Thymus (tissue), 11 donors: ENCODE measurements at regions not wholly inside any gene's neighbourhood (a gene's known extent, or its start where the extent isn't known, plus 50 kb on each side); places are given as distances from the start of the nearest gene placed in this dataset.

ENCODE experiments used
- DNase-seq, 9 donors: peaks; one replicate each; pipeline ENCODE4 v3.0.0-alpha.2; 2013; ENCODE audit warnings: low spot score in 9 of 9, low read depth in 6 of 9, missing footprints in 1 of 9
- H3K27ac ChIP-seq, 2 donors: one replicate each; pipeline ENCODE4 v1.5.1; 2013; ENCODE audit warnings: control low read depth in 1 of 2, low read depth in 1 of 2, low read length in 1 of 2, mild to moderate bottlenecking in 1 of 2, moderate library complexity in 1 of 2
- H3K27me3 ChIP-seq, 2 donors: one replicate each; pipeline ENCODE4 v1.5.1; 2013; ENCODE audit warnings: low read length in 1 of 2; ENCODE audit not compliant: control insufficient read depth in 2 of 2, insufficient read depth in 1 of 2
- H3K36me3 ChIP-seq, 2 donors: one replicate each; pipeline ENCODE4 v1.5.1; 2013; ENCODE audit warnings: low read length in 1 of 2, mild to moderate bottlenecking in 1 of 2, moderate library complexity in 1 of 2; ENCODE audit not compliant: control insufficient read depth in 2 of 2, insufficient read depth in 2 of 2
- H3K4me1 ChIP-seq, 2 donors: one replicate each; pipeline ENCODE4 v1.5.1; 2013; ENCODE audit warnings: low read length in 2 of 2; ENCODE audit not compliant: control insufficient read depth in 2 of 2, insufficient read depth in 2 of 2
- H3K4me3 ChIP-seq, 2 donors: one replicate each; pipeline ENCODE4 v1.5.1; 2013; ENCODE audit warnings: low read length in 2 of 2, control low read depth in 1 of 2, mild to moderate bottlenecking in 1 of 2
- H3K9me3 ChIP-seq, 2 donors: one replicate each; pipeline ENCODE4 v1.5.1; 2013; ENCODE audit warnings: low read length in 1 of 2, mild to moderate bottlenecking in 1 of 2; ENCODE audit not compliant: control insufficient read depth in 2 of 2, insufficient read depth in 1 of 2
- WGBS: extraction: QIAGEN DNeasy Blood & Tissue Kit; methylation state at CpG from one replicate; pipeline ENCODE4 v1.1.7; 2013; 5-methylcytosine and 5-hydroxymethylcytosine counted together
- donor health status: healthy.

GRCh38 chr9:86773422-86773945 lies 173.8 kb downstream of the GAS1 start:
- no peaks in the 10 kb centered on the region for H3K9me3 ChIP-seq
- H3K27ac ChIP-seq: no peak overlapping the region
- no peak for DNase-seq
- no peaks in the 10 kb centered on the region for H3K4me1 ChIP-seq
- 87% methylated on average over 6 of the region's 6 CpGs for WGBS
- H3K27me3 ChIP-seq: no peaks in the 10 kb centered on the region
- H3K4me3 ChIP-seq: no peak overlapping the region
- H3K36me3 ChIP-seq: no peaks in the 10 kb centered on the region

DNA sequence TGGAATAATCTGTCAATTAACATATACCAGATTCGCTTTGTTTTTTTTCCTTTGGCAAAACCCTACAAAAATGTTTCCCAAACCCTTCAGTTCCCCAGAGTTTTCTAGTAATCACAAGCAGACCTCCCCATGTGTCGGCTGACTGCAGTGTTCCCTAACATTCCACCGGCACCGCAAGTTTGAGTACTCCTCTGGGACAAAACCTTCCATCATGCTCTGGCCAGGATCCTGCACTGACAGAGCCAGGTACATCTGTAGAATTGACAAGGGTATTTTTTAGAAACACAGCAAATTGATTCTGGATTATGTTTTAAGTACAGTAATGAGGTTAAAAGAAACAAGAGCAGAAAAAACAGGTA lies 174.7 kb downstream of the GAS1 start:
- WGBS: 88% methylated on average over 4 of the region's 4 CpGs
- Histone ChIP-seq H3K9me3 (no peaks in the 10 kb centered on the region), H3K36me3 (no peaks in the 10 kb centered on the region), H3K27me3 (no peaks in the 10 kb centered on the region), H3K4me1 (no peaks in the 10 kb centered on the region), H3K27ac (no peak overlapping the region), H3K4me3 (no peak overlapping the region)
- no peak for DNase-seq

DNA sequence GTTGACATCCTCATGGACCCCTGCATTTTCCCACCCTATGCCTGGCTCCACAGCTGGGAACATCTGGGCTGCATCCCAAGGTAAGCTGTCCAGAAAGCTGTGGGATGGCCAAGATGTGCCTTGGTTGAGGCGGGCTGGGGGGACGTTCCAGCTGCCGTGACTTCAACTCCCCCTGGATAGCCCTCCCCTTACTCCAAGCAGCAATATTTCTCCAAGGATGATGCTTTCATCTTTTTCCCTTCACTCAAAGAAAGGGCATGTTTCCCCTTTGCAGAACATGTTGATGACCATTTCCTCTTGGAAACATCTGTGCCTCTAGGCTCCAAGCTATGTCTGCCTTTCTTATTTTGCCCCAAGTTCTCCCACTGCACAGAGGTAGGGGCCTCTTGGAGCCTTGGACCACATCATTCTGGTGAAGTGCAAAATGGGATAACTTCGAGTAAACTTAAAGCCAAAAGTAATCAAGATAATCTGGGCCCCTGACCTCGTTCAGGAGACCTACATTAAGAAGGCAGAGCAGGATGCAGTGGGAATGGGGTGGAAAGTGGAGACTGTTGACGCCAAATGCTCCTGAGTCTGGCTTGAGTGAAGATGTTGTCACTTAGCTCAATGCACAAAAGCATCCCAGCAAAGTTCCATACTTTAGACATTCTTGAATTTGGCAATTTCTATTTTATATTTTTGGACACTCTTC lies 175.2 kb downstream of the GAS1 start:
- no peaks in the 10 kb centered on the region for H3K4me1 ChIP-seq
- no peak overlapping the region for H3K4me3 ChIP-seq
- H3K9me3 ChIP-seq: no peaks in the 10 kb centered on the region
- DNase-seq: no peak
- H3K27ac ChIP-seq: no peak overlapping the region
- 84% methylated on average over 6 of the region's 6 CpGs for WGBS
- H3K36me3 ChIP-seq: no peaks in the 10 kb centered on the region
- H3K27me3 ChIP-seq: no peaks in the 10 kb centered on the region

DNA sequence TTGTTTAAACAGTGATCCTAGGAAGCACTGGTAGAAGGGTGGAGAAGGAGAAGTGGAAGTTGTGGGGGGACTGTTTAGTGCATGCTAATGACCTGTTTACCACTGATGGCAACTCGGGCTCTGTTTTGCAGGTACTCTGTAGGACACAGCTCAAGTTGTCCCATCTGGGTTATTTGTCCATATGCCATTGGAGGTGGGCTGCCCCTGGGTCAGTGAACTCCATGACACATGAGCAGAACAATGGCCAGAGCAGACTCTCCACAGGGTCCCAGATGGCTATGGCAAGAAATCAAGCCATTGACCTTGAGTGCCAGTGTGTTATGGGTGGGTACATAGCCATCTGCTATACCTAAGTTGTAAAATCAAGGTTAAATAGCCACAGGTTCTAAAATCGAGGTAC lies 175.9 kb downstream of the GAS1 start:
- Histone ChIP-seq H3K4me1 (no peaks in the 10 kb centered on the region), H3K27ac (no peak overlapping the region), H3K9me3 (no peaks in the 10 kb centered on the region), H3K36me3 (no peaks in the 10 kb centered on the region), H3K4me3 (no peak overlapping the region), H3K27me3 (no peaks in the 10 kb centered on the region)
- WGBS: 82% methylated on average over 2 of the region's 2 CpGs
- DNase-seq: no peak

DNA sequence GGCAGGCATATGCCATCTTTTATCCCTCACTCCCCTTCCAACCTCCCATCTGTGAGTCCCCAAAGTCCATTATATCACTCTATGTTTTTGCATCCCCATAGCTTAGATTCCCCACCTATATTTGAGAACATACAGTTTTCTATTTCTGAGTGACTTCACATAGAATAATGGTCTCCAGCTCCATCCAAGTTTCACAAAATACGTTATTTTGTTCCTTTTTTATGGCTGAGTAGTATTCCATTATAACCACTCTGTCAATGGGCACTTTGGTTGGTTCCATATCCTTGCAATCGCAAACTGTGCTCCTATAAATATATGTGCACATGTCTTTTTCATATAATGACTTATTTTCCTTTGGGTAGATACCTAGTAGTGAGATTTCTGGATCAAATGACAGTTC lies 178.6 kb downstream of the GAS1 start:
- no peaks in the 10 kb centered on the region for H3K9me3 ChIP-seq
- no peaks in the 10 kb centered on the region for H3K27me3 ChIP-seq
- no peak overlapping the region for H3K27ac ChIP-seq
- DNase-seq: no peak
- WGBS: 87% methylated on average over 2 of the region's 2 CpGs
- H3K4me1 ChIP-seq: peaks cover 0 to 10% of the 10 kb centered on the region in 2 donors
- H3K4me3 ChIP-seq: no peak overlapping the region
- no peaks in the 10 kb centered on the region for H3K36me3 ChIP-seq

DNA sequence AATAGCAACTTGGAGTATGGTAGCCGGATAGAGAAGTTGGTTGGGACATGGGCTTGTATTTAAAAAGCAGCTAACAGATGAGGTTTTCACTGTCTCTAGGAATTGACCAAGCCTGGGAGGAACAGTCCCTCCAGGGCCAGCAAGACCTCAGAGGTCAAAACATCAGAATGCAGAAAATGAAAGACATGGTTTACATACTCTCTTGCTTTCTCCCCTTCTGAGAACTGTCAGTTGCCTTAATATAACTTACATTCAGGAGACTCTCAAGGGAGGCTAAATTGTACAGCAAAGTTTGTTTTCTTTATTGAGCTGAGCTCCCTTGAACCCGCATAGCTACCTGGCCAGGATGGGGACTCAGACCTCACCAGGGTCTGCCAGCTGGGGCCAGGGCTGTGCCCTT lies 179.3 kb downstream of the GAS1 start:
- H3K27me3 ChIP-seq: no peaks in the 10 kb centered on the region
- H3K4me1 ChIP-seq: peaks cover 0 to 10% of the 10 kb centered on the region in 2 donors
- no peaks in the 10 kb centered on the region for H3K36me3 ChIP-seq
- DNase-seq: no peak
- H3K27ac ChIP-seq: no peak overlapping the region
- WGBS: 92% methylated on average over 2 of the region's 2 CpGs
- no peaks in the 10 kb centered on the region for H3K9me3 ChIP-seq
- H3K4me3 ChIP-seq: no peak overlapping the region

DNA sequence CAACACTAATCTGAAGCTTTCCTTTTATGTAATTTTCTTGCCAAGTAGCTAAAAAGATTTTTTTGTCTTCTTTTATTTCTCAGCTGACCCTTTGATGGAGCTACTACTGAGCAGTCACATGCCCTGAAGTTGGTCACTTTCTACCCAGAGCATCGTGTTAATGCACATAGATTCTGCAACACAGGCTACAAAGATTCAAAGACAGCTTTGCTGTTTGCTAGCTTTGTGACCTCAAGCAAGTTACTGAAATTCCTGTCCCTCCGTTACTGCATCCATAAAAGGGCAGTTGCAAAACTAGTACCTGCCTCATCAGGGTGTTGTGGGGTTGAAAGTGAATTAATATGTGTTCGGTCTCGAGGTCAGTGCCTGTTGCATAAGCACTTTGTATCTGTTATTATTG lies 179.9 kb downstream of the GAS1 start:
- no peak for DNase-seq
- 93% methylated on average over 4 of the region's 4 CpGs for WGBS
- no peak overlapping the region for H3K27ac ChIP-seq

DNA sequence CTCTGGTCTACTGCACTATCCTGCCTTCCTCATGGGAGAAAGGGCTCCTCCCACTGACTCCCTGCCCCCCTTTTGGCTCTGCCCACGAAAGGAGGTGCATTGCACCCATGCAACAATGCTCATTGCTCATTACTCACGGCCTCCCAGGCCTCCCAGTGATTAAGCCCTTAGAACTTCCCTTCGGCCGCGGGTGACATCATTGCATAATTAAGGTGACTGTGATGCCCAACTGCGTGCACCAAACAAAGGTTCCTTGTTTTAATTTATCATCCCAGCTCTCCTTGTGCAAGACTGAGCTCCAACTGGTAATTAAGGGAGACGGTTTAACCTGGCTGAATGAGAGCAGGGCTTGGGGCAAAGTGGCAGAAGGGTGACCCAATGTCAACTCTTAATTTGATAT lies 180.4 kb downstream of the GAS1 start:
- no peak for DNase-seq
- H3K4me1 ChIP-seq: peaks cover 0 to 10% of the 10 kb centered on the region in 2 donors
- no peaks in the 10 kb centered on the region for H3K27me3 ChIP-seq
- H3K36me3 ChIP-seq: no peaks in the 10 kb centered on the region
- no peaks in the 10 kb centered on the region for H3K9me3 ChIP-seq
- H3K27ac ChIP-seq: no peak overlapping the region
- 92% methylated on average over 7 of the region's 7 CpGs for WGBS
- no peak overlapping the region for H3K4me3 ChIP-seq

More for the DNA sequence above, 179.9 kb downstream of the GAS1 start:
- no peak overlapping the region for H3K4me3 ChIP-seq
- H3K27me3 ChIP-seq: no peaks in the 10 kb centered on the region
- no peaks in the 10 kb centered on the region for H3K9me3 ChIP-seq
- no peaks in the 10 kb centered on the region for H3K36me3 ChIP-seq
- peaks cover 0 to 10% of the 10 kb centered on the region in 2 donors for H3K4me1 ChIP-seq

- Histone ChIP-seq H3K27me3 (no peaks in the 10 kb centered on the region), H3K9me3 (no peaks in the 10 kb centered on the region)
- WGBS: 87% methylated on average over 6 of the region's 6 CpGs
Observed at GRCh38 chr9:86766511-86766910, 180.8 kb downstream of the GAS1 start.

More at GRCh38 chr9:86766511-86766910, 180.8 kb downstream of the GAS1 start:
- no peak for DNase-seq
- Histone ChIP-seq H3K36me3 (no peaks in the 10 kb centered on the region), H3K4me1 (peaks cover 0 to 10% of the 10 kb centered on the region in 2 donors), H3K27ac (no peak overlapping the region), H3K4me3 (no peak overlapping the region)
